Islet of Langerhans (tissue), 1 donor: ENCODE measurements at regions not wholly inside any gene's neighbourhood (a gene's known extent, or its start where the extent isn't known, plus 50 kb on each side); places are given as distances from the start of the nearest gene placed in this dataset.

Source experiments
- FAIRE-seq: peaks from one replicate; lab custom pipeline; 2011; peaks lifted over from hg19 to GRCh38; lab: Jason Lieb, UNC

DNA sequence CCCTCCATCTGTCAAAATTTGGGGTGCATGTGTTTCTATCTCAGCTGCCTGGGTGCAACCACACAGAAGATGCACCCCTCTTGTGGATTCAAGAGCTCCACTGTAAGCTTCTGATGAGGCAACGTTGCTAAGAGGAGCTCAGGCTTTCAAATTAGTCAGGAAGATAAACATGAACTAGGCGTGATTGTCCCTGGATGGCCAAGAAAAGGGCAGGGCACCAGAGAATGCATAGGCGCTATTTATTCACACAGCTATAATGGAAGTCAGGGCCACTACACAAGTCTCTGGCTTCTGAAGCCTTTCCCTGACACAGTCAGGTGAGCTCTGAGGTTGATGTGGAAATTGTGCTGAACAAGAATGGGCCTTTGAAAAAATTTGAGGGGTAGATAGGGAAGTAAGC, 1466.0 kb upstream of the CELF4 start:
- FAIRE-seq = no peak

GRCh38 chr18:39030124-39030655, 1464.6 kb upstream of the CELF4 start:
- FAIRE-seq = no peak

DNA sequence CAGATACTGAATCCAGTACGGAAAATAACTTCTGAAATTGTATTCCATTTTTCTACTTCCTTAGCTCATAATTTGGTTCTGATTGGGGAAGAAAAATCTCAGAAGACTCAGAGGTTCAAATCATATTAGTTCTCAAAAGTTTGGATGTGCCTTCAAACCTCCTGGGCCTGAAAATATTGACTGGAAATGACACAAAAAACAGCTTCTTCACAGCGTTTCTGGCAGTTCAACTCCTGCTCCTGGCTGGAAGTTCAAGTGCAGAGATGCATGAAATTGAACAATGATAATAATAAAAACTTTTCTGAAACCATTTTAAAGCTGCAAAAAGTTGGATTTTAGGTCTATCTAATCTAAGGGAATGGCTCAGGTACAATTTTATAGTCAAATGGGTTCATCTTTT, 1459.9 kb upstream of the CELF4 start:
- FAIRE-seq = no peak

DNA sequence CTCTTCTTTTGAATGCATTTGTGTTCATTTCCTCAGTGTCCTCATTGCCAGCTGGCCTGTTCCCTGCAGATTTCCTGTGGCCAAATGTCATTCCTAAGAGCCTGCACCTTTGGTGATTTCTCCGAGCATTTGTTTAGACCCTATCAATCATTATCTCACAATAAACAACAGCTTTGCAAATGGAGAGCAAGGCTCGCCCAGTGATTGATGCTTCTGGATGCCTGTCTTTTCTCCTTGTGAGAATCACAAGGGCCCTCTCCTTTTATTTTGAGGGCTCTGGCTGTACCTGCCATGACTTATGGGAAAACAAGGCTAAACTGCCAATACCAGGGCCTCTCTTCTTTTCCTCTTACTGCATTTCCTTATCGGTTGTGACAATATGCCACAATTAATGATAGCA, 1454.4 kb upstream of the CELF4 start:
- no peak for FAIRE-seq

GRCh38 chr18:39007031-39007902, 1441.7 kb upstream of the CELF4 start:
- no peak for FAIRE-seq

DNA sequence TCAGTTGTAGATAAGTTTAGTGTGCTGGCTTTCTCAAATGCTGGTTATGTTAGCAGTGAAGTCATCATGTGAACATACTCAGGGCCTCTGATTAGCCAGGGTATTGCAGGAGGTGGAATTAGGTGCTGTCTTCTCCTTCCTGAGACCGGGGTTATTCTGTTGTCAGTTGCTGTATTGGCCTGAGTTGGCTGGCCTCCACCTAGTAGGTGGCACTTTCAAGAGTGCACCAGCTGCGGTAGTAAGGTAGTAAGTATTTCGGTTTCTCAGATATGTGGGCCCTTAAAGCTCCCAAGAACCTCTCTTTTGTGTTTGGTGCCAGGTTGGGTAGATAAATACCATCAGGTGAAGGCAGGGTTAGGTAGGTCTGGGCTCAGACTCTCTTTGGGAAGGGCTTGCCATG, 1430.5 kb upstream of the CELF4 start:
- FAIRE-seq = no peak

- FAIRE-seq = no peak
Observed at GRCh38 chr18:38993342-38993741, 1427.7 kb upstream of the CELF4 start.

GRCh38 chr18:38984968-38985367, 1419.4 kb upstream of the CELF4 start:
- FAIRE-seq = no peak

DNA sequence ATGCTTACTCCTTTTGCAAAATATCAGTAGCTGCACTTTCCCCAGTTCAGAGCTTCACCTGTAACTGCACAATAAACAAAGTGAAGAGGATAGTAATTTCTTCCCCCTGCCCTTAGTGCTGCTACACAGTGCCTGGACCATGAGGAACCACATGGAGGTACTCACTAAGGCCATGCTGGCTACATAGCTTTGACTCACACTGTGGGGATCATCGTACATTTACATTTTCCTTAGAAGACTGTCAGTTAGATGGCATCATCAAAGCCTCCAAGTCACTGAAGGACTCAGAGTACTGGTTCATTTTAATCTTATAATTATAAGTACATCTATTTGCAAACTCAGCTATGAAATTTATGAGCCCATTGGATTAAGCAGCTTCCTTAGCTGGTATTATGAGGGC, 1416.5 kb upstream of the CELF4 start:
- FAIRE-seq = no peak

DNA sequence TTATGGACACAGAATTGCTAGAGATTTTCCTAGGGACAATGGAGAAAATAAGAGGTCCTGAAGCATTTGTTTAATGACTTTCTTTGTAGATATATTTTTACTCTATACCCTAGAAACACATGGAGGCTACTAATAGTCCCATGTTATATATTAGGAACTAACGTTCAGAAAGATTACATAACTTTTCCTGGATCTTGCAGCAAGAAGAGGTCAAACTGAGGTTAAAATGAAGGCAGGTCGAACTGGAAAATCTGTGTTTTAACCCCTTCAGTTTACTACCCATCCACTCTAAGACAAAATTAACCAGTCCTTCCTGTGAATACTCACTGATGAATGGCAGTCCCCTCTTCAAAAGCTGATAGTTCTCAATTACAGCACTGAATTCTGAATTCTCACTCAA, 1415.8 kb upstream of the CELF4 start:
- no peak for FAIRE-seq

DNA sequence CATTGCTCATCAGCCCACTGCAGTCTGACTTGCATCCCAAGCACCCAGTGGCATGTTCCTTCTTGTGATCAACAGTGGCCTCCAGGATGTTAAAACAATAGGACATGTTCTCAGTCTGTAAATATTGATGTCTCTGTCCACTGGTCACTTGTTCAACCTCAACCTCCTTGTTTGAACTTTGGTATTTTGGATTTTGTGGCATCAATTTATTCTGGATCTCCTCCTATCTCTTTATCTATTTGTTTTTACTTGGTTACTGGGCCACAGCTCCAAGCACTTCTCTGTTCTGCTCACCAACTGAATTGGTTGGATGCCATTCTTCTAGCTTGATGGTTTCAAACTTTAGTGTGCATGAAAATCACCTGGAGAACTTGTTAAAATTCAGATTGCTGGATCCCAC, 1414.8 kb upstream of the CELF4 start:
- FAIRE-seq = no peak

DNA sequence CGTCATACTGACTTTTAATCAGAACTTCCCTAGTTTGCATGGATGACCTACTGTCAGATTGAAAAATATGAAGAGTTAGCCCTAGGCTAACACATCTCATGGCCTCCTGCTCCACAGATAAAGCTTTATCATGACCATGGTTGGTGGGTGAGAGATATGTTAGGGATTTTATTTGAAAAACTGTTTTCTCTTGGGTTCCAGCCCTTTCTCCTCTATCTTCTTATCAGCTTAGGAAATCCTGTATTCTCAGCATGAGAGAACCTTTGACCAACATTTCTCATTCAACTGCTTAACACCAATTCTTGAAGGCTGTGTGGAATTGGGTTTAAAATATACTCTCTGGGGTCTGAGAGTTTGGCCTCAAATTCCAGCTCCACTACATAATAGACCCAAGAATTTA, 1407.0 kb upstream of the CELF4 start:
- FAIRE-seq = no peak

DNA sequence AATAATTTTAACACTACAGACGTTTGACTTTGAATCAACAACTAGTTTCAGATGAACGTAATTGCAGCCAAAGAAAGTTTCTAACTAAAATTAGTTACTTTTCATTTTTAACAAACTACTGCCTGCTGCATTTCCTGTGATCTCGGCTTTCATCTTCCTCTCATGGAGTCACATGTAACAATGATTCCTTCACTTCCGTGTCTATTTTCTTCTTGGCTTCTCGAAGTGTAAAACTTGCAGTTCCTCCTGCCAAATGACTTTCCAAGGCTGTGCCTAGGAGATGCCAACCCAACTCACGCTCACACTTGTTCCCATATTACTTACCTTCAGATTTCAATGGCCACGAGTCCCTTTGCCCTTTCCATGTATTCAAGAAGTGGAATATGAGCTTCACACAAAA, 1406.3 kb upstream of the CELF4 start:
- FAIRE-seq = no peak

- FAIRE-seq = no peak
Observed at GRCh38 chr18:38966841-38967240, 1401.2 kb upstream of the CELF4 start.

GRCh38 chr18:38963943-38964660, 1398.5 kb upstream of the CELF4 start:
- no peak for FAIRE-seq

GRCh38 chr18:38961880-38962279, 1396.3 kb upstream of the CELF4 start:
- no peak for FAIRE-seq

GRCh38 chr18:38957736-38958135, 1392.1 kb upstream of the CELF4 start:
- no peak for FAIRE-seq

GRCh38 chr18:38956068-38956467, 1390.5 kb upstream of the CELF4 start:
- FAIRE-seq = no peak

GRCh38 chr18:38951633-38952032, 1386.0 kb upstream of the CELF4 start:
- FAIRE-seq = no peak

DNA sequence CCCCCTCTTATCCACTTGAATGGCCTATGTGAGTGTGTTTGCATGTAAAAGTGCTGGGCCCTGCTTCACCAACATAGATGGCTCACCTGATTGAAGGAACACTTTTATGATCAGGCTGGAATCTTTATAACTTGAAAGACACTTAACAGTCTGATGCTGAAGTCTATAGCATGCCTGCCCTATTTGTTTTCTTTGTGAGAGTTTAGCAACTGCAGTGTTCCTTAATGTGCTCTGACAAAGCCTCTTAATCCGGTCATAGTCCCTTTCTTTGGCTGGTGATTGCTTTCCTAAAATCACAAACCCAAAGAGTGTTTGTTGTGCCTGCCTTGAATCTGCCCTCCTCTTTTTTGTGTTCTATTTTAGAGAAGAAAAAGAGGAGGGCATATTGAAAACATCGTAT, 1382.8 kb upstream of the CELF4 start:
- no peak for FAIRE-seq

DNA sequence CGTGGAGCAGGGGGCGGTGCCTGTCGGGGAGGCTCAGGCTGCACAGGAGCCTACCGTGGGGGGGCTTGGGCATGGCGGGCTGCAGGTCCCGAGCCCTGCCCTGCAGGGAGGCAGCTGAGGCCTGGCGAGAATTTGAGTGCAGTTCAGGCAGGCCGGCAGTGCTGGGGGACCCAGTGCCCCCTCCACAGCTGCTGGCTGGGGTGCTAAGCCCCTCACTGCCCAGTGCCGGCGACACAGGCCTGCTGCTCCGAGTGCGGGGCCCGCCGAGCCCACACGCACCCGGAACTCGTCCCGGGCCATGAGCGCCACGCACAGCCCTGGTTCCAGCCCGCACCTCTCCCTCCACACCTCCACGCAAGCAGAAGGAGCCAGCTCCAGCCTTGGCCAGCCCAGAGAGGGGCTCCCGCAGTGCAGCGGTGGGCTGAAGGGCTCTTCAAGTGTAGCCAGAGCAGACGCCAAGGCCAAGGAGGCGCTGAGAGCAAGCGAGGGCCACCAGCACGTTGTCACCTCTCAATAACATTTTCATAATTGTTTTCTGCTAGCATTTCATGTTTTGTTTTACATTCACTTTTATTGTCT, 1378.9 kb upstream of the CELF4 start:
- FAIRE-seq = no peak

DNA sequence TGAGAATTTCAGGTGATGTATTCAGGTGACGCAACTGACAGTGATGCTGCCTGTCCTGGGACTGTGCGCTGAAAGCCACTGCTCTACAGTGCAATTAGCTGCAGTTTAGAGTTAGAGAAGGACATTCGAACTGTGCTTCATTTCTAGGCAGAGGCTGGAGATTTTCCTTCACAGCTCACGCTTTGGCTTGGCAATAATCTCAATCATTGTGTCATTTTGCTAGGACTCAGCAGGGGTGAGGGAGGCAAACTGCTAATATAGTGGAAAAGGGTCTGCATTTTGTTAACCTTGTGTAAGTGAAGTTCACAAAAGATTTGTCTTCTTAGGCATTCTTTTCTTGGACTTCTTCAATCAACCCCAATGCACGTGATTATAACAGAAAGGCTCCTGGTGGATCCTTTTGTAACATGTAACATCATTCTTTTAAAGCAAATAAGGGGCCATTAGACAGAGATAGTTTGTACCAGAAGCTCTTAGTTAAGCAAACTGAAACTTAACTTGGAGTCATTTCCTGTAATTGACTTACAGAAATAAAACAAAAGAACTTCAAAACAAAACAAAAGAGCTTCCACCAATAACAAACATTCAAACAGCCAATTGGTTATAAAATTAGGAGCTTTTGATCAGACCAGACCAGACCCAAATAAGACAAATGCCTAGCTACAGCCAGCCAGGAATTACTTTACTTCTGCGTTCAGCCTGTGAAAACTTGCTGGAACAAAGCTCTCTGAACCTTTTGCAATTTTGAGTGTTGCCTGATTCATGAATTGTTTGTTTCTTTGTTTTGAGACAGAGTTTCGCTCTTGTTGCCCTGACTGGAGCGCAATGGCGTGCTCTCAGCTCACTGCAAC, 1376.3 kb upstream of the CELF4 start:
- FAIRE-seq = no peak
